ENCODE measurements at regions not wholly inside any gene's neighbourhood (a gene's known extent, or its start where the extent isn't known, plus 50 kb on each side); places are given as distances from the start of the nearest gene placed in this dataset.

DNA sequence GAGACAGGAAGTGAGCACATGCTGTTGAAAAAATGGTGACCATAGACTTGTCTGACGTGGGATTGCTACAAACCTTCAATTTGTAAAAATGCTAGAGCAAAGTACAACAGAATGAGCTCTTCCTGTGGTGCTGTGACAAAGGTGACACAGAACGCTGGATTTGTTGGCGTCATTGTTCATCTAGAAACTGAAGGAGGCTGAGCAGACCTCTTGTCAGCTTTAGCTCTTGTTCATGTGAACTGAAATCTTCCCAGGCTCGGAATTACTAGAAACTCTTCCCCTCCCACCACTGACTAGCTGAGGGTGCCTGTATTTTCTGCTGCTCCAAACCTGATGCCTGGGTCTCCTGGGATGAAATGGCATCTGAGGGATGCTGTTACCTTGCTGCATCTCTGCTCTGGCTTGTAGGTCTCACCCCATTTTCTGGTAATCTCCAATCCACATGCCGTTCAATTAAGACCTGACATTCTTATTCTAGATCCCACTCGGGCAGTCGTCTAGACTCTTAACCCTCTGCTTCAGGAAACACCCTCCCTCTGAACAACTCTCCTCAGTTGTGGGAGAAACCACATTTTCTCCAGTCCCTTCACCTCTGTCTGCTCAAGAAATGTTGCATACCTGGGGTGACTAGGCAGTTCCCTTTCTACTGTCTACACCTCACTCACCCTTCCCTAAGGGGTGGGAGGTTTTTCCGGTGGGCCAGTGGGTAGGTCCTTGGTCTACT is 349.3 kb downstream of the CXCL12 start:
- TF ChIP-seq ZFP30 (CRISPR knock-in tag; IDR thresholded peaks at IDR 0.05) (no peak), PPARA (CRISPR knock-in tag; IDR thresholded peaks at IDR 0.05; ENCODE audit: borderline replicate concordance) (no peak), ISL1 (CRISPR knock-in tag; IDR thresholded peaks at IDR 0.05) (no peak)
- TF ChIP-seq, protein P1, sequence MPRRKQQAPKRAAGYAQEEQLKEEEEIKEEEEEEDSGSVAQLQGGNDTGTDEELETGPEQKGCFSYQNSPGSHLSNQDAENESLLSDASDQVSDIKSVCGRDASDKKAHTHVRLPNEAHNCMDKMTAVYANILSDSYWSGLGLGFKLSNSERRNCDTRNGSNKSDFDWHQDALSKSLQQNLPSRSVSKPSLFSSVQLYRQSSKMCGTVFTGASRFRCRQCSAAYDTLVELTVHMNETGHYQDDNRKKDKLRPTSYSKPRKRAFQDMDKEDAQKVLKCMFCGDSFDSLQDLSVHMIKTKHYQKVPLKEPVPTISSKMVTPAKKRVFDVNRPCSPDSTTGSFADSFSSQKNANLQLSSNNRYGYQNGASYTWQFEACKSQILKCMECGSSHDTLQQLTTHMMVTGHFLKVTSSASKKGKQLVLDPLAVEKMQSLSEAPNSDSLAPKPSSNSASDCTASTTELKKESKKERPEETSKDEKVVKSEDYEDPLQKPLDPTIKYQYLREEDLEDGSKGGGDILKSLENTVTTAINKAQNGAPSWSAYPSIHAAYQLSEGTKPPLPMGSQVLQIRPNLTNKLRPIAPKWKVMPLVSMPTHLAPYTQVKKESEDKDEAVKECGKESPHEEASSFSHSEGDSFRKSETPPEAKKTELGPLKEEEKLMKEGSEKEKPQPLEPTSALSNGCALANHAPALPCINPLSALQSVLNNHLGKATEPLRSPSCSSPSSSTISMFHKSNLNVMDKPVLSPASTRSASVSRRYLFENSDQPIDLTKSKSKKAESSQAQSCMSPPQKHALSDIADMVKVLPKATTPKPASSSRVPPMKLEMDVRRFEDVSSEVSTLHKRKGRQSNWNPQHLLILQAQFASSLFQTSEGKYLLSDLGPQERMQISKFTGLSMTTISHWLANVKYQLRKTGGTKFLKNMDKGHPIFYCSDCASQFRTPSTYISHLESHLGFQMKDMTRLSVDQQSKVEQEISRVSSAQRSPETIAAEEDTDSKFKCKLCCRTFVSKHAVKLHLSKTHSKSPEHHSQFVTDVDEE (CRISPR knock-in tag; IDR thresholded peaks at IDR 0.05) = no peak

All from SK-N-SH treated with all-trans-retinoic acid at 6 μM for 48 hours (cell line).